ENCODE measurements at regions not wholly inside any gene's neighbourhood (a gene's known extent, or its start where the extent isn't known, plus 50 kb on each side); places are given as distances from the start of the nearest gene placed in this dataset.

GRCh38 chr16:25613931-25614330 lies 77.8 kb upstream of the HS3ST4 start:
- no peak for TF ChIP-seq CTCF (IDR thresholded peaks at IDR 0.05)
- no peak for TF ChIP-seq EZH2 (IDR thresholded peaks at IDR 0.05; ENCODE audit: borderline replicate concordance, insufficient read depth, low read depth, low read length, poor library complexity, severe bottlenecking)
